D721Med (cell line): ENCODE measurements at regions not wholly inside any gene's neighbourhood (a gene's known extent, or its start where the extent isn't known, plus 50 kb on each side); places are given as distances from the start of the nearest gene placed in this dataset.

Experiments used
- DNase-seq: peaks from one replicate; pipeline ENCODE4 v3.0.0; 2011; ENCODE audit warnings: low spot score; ENCODE audit not compliant: insufficient read length
- FAIRE-seq: peaks from 2 replicates; lab custom pipeline; 2011; peaks lifted over from hg19 to GRCh38; lab: Jason Lieb, UNC
- TF ChIP-seq, protein P1 (sequence below): IDR thresholded peaks from 2 replicates; pipeline ENCODE4 v1.5.1; 2012; ENCODE audit warnings: mild to moderate bottlenecking, control low read depth; ENCODE audit not compliant: insufficient read depth; ENCODE audit errors: missing control alignments

DNA sequence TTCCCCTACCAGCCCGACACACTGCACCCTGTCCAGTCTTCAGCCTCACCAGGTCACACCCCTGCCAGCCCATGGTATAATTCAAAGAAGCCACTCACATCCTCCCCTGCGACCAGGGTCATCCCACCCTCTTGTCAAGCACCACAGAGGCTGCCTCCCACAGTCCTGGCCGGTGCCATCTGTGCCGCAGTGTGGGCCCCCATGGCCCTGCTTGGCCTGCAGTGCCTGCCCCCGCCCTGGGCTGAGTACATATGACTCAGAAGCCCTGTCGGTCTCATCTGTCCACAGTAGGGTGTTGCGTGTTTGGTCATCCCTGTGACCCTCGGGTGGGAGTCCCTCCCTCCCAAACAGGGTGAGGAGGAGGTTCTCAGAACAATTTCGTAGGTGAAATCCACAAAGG is 190.8 kb upstream of the AJAP1 start:
- FAIRE-seq (no peak), DNase-seq (no peak)
- TF ChIP-seq, protein P1, sequence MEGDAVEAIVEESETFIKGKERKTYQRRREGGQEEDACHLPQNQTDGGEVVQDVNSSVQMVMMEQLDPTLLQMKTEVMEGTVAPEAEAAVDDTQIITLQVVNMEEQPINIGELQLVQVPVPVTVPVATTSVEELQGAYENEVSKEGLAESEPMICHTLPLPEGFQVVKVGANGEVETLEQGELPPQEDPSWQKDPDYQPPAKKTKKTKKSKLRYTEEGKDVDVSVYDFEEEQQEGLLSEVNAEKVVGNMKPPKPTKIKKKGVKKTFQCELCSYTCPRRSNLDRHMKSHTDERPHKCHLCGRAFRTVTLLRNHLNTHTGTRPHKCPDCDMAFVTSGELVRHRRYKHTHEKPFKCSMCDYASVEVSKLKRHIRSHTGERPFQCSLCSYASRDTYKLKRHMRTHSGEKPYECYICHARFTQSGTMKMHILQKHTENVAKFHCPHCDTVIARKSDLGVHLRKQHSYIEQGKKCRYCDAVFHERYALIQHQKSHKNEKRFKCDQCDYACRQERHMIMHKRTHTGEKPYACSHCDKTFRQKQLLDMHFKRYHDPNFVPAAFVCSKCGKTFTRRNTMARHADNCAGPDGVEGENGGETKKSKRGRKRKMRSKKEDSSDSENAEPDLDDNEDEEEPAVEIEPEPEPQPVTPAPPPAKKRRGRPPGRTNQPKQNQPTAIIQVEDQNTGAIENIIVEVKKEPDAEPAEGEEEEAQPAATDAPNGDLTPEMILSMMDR = no peak

DNA sequence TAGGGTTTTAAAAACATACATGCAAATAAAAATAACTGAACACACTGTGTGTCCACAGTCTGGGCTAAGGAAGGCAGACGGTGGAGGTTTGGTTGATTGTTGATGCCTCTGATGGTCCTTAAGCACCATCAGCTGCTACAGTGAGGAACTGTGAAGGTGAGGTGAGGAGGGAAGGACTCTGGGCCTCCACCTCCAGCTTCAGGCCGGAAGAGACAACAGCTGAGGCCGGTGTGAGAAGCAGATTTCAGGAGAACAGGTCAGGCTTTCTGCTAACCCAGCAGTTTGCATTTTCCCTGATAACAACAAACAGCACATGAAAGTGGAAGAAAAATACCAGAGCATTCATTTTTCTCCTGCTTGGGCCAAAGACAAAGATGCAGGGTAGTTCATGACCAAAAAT is 189.9 kb upstream of the AJAP1 start:
- DNase-seq = no peak
- FAIRE-seq = no peak
- TF ChIP-seq, protein P1 = no peak

DNA sequence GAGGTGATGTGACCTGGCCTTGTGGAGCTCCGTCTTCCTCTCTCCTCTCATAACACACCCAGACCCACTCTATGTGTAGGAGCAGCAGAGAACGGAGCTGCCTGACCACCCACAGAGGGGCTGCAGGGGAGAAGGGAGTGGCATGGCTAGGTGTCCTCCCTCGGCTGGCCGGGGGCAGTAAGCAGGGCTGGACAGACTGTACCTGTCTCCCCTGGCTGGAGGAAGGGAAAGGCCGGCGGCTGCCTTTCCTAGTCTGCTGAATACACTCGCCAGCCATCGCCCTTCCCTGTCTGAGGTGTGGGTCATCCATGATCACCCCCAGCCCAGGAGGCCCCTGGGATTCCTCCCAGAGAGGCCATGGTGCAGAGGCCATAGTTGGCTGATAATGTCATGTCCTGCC is 187.2 kb upstream of the AJAP1 start:
- DNase-seq (no peak), FAIRE-seq (no peak)
- TF ChIP-seq, protein P1 = no peak

GRCh38 chr1:4468386-4468785 is 186.0 kb upstream of the AJAP1 start:
- no peak for FAIRE-seq
- DNase-seq = no peak
- TF ChIP-seq, protein P1 = no peak

- FAIRE-seq (no peak), DNase-seq (no peak)
- TF ChIP-seq, protein P1 = no peak
These were observed 185.4 kb upstream of the AJAP1 start for GRCh38 chr1:4468804-4469514.

- FAIRE-seq (no peak), DNase-seq (no peak)
- TF ChIP-seq, protein P1 = no peak
These were observed 178.0 kb upstream of the AJAP1 start for GRCh38 chr1:4476394-4476793.

- no peak for DNase-seq
- TF ChIP-seq, protein P1 = no peak
- no peak for FAIRE-seq
These were observed 173.0 kb upstream of the AJAP1 start for GRCh38 chr1:4481451-4481850.
